ENCODE measurements at regions not wholly inside any gene's neighbourhood (a gene's known extent, or its start where the extent isn't known, plus 50 kb on each side); places are given as distances from the start of the nearest gene placed in this dataset.

GRCh38 chr1:106637566-106637965 is 418.9 kb upstream of the PRMT6 start (continued):
- TF ChIP-seq ZBTB40 (IDR thresholded peaks at IDR 0.05; ENCODE audit: borderline replicate concordance): no peak
- no peak for TF ChIP-seq ZSCAN29 (IDR thresholded peaks at IDR 0.05)
- TF ChIP-seq DPF2 (IDR thresholded peaks at IDR 0.05): no peak

DNA sequence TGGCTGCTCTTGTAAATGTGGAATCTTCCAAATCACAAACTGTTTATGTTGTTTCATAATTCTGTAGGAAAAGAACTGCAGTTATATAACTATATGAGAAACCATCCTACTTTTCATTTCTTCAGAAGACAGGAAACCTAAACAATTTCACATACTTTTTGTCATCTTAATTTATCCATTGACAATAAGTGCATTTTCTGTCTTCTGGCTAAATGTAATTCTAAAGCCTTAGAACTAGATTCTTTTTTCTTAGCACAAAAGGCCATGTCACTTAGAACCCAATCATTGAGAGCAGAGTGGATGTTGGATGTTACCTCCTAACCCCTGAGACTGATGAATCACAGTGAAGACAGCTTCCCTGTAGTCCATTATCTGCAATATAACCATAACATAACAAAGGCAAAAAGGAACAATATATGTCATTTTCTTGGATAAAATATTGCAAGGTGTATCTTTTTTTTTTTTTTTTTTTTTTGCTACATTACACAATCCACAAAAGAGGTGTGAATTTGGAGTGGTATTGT is 410.2 kb upstream of the PRMT6 start:
- Histone ChIP-seq H3K9ac (ENCODE audit: control insufficient read depth, insufficient read depth, low read length) (no peak overlapping the region), H3K4me1 (ENCODE audit: control insufficient read depth, insufficient read depth, low read length) (no peaks in the 10 kb centered on the region), H3K4me3 (no peak overlapping the region), H3K9me3 (replicated peaks; ENCODE audit: control insufficient read depth, insufficient read depth, low read length) (no peaks in the 10 kb centered on the region), H3K27me3 (replicated peaks in 1 of 2; ENCODE audit: control insufficient read depth in 2 of 2, insufficient read depth in 2 of 2, low read length in 1 of 2) (no peaks in the 10 kb centered on the region), H3K36me3 (ENCODE audit: control insufficient read depth in 2 of 2, insufficient read depth in 2 of 2, low read length in 1 of 2) (no peaks in the 10 kb centered on the region), H4K20me1 (ENCODE audit: control insufficient read depth, insufficient read depth) (no peaks in the 10 kb centered on the region), H3K27ac (ENCODE audit: control insufficient read depth, insufficient read depth) (no peak overlapping the region), H3K4me2 (ENCODE audit: control insufficient read depth, insufficient read depth) (no peak overlapping the region), H2AFZ (ENCODE audit: control insufficient read depth, low read depth, low read length) (no peak overlapping the region), H3K79me2 (ENCODE audit: control insufficient read depth, insufficient read depth, low read length) (no peaks in the 10 kb centered on the region)
- BruUV-seq (replicated peaks): no TSS peak
- ChIA-PET RAD21 (ENCODE audit: unreplicated experiment) (no interaction called here), POLR2A (no interaction called here), SMC1A (ENCODE audit: uncharacterized antibody, unreplicated experiment) (no interaction called here), CTCF (no interaction called here)
- ATAC-seq (no peak), FAIRE-seq (no peak), DNase-seq (ENCODE audit: low read depth, low spot score) (no peak)
- intact Hi-C loops (cut with micrococcal nuclease; ENCODE audit: unreplicated experiment): no loop called here
- in situ Hi-C loops (cut with MboI): no loop called here
- no peak for TF ChIP-seq MYB (IDR thresholded peaks at IDR 0.05; ENCODE audit: borderline replicate concordance, low read depth, low read length)
- no peak for TF ChIP-seq CBX5 (IDR thresholded peaks at IDR 0.05; ENCODE audit: low read depth)
- TF ChIP-seq WRNIP1 (IDR thresholded peaks at IDR 0.05; ENCODE audit: borderline replicate concordance, low read depth, low read length): no peak
- TF ChIP-seq FOS (IDR thresholded peaks at IDR 0.05; ENCODE audit: borderline replicate concordance, extremely low read depth, insufficient read length): no peak
- TF ChIP-seq SKIL (IDR thresholded peaks at IDR 0.05; ENCODE audit: low read depth, poor library complexity, severe bottlenecking): no peak
- no peak for TF ChIP-seq CHD1 (IDR thresholded peaks at IDR 0.05; ENCODE audit: low read depth, low read length)
- no peak for TF ChIP-seq KAT2A (conservative IDR thresholded peaks at IDR 0.05; ENCODE audit: control insufficient read depth, low read depth, low read length)
- TF ChIP-seq, protein P1, sequence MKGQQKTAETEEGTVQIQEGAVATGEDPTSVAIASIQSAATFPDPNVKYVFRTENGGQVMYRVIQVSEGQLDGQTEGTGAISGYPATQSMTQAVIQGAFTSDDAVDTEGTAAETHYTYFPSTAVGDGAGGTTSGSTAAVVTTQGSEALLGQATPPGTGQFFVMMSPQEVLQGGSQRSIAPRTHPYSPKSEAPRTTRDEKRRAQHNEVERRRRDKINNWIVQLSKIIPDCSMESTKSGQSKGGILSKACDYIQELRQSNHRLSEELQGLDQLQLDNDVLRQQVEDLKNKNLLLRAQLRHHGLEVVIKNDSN (IDR thresholded peaks at IDR 0.05; ENCODE audit: borderline replicate concordance, extremely low read length, insufficient read depth, low read depth, low read length): no peak
- TF ChIP-seq RB1 (IDR thresholded peaks at IDR 0.05; ENCODE audit: borderline replicate concordance): no peak
- no peak for TF ChIP-seq TCF12 (IDR thresholded peaks at IDR 0.05; ENCODE audit: low read depth, low read length)
- TF ChIP-seq BHLHE40 (IDR thresholded peaks at IDR 0.05; ENCODE audit: borderline replicate concordance in 1 of 2, low read depth in 2 of 2, low read length in 1 of 2): no peak
- no peak for TF ChIP-seq POU2F2 (IDR thresholded peaks at IDR 0.05; ENCODE audit: borderline replicate concordance, low read depth, low read length)
- TF ChIP-seq SMAD1 (IDR thresholded peaks at IDR 0.05; ENCODE audit: low read depth, partially characterized antibody): no peak
- TF ChIP-seq POLR2AphosphoS2 (IDR thresholded peaks at IDR 0.05; ENCODE audit: low read depth, low read length): no peak

All from GM12878 (cell line).